Sigmoid colon (tissue), 6 donors: ENCODE measurements at regions not wholly inside any gene's neighbourhood (a gene's known extent, or its start where the extent isn't known, plus 50 kb on each side); places are given as distances from the start of the nearest gene placed in this dataset.

Experiments
- DNase-seq: peaks from one replicate; pipeline ENCODE4 v3.0.0-alpha.2; 2019
- H3K27ac ChIP-seq, 4 donors: fragments of 200-600 bp; sonication (generic); one replicate each; pipeline ENCODE4 v1.5.1; 2016 to 2019; ENCODE audit warnings: mild to moderate bottlenecking in 1 of 4
- H3K27me3 ChIP-seq, 3 donors: fragments of 200-600 bp; sonication (generic); one replicate each; pipeline ENCODE4 v1.5.1; 2019; ENCODE audit warnings: mild to moderate bottlenecking in 1 of 3
- H3K36me3 ChIP-seq, 4 donors: fragments of 200-600 bp; sonication (generic); one replicate each; pipeline ENCODE4 v1.5.1; 2016 to 2019
- H3K4me1 ChIP-seq, 4 donors: fragments of 200-600 bp; sonication (generic); one replicate each; pipeline ENCODE4 v1.5.1; 2017 to 2019
- H3K4me3 ChIP-seq, 4 donors: fragments of 200-600 bp; sonication (generic); one replicate each; pipeline ENCODE4 v1.5.1; 2017 to 2019; ENCODE audit warnings: mild to moderate bottlenecking in 2 of 4, moderate library complexity in 1 of 4
- H3K9me3 ChIP-seq, 4 donors: fragments of 200-600 bp in 3 of 4; sonication (generic) in 3 of 4; one replicate each; pipeline versions ENCODE4 v1.5.1 to v1.6.1; 2013 to 2019
- EP300 ChIP-seq, 4 donors: sonication (generic); formaldehyde crosslinking; IDR thresholded peaks; one replicate each; pipeline ENCODE4 v1.6.1; 2017; ENCODE audit warnings: antibody characterized with exemption in 4 of 4
- POLR2A ChIP-seq, 2 donors: fragments of 450-650 bp; IDR thresholded peaks; one replicate each; pipeline ENCODE4 v1.6.1; 2016; ENCODE audit warnings: antibody characterized with exemption in 2 of 2, mild to moderate bottlenecking in 2 of 2, moderate library complexity in 2 of 2
- POLR2AphosphoS5 ChIP-seq, 4 donors: sonication (generic); formaldehyde crosslinking; IDR thresholded peaks; one replicate each; pipeline ENCODE4 v1.6.1; 2017; ENCODE audit warnings: antibody characterized with exemption in 4 of 4
- WGBS, 2 donors: extraction: QIAGEN DNeasy Blood & Tissue Kit; methylation state at CpG; one replicate each; pipeline ENCODE4 v1.1.7; 2013; 5-methylcytosine and 5-hydroxymethylcytosine counted together
- intact Hi-C: fragments of 100-400 bp; cut with DNase I; formaldehyde crosslinking; loops from one replicate; pipeline ENCODE4 v1.15.1; 2023
- TF ChIP-seq, protein P1 (sequence below), 4 experiments: fragments of 450-650 bp in 3 of 4; fragments of 200-600 bp in 1 of 4; IDR thresholded peaks; one replicate each; pipeline ENCODE4 v1.5.1; 2016 to 2019; ENCODE audit warnings: antibody characterized with exemption in 4 of 4, mild to moderate bottlenecking in 3 of 4, moderate library complexity in 2 of 4
- donor health status: healthy with polysubstance abuse.
- donor health status: healthy.

DNA sequence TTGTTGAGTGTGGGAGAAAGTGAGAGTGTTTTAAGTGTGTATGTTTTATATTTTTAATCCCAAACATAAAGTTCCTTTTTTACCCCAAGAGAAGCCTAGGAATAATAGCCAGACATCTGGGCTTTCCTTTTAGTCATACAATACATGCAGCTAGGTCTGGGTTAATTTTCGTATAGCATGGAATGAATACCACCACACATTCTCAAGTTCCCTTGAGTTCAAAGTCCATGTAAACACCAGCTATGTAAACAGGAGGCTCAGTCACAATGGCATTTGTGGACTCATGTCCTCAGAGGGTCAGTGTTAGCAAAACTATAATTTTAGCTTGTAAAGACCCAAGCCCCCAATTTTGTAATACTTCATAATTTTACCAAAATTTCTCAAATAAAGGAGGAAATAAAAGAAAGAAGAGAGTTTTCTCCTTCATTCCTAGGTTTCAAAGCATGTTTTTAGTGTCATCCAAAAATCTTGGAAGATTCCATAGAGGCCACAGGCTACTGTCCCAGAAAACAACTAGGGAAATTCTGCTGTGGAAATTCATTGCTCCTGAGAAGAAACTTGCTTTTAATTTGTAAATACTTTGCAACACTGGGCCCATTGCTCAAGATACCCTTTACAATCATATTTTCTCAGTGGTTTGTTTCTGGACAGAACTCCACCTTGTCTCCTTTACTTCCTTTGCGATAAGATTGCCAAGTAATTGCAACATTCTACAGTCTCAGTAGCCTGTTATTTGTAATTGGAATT is 671.2 kb downstream of the COL12A1 start:
- 15 to 56% methylated on average over 2 of the region's 2 CpGs for WGBS, 2 donors
- DNase-seq = no peak

DNA sequence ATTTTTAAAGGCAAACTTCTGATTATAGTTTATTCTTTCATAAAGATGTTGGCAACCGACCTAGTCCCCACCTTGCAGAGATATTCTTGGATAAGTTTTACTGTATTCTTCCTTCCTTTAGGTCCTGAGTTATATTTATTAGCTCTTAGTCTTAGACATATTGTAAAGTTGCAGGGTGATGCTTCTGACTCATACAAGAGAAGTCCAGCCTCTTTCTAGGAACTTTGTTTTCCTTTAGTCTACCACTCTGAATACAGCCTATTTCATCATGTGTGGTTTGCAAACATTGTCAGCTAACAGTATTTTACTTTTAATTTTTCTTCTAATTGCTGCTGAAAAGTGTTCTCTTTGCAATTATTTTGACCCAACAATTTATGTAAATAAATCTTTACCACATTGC is 686.7 kb downstream of the COL12A1 start:
- no peaks in the 10 kb centered on the region for H3K36me3 ChIP-seq
- intact Hi-C loops = no loop called here
- 18 to 48% methylated on average over 1 of the region's 1 CpG for WGBS, 2 donors
- no peak overlapping the region for H3K4me3 ChIP-seq
- H3K4me1 ChIP-seq = no peaks in the 10 kb centered on the region
- DNase-seq = no peak
- no peak overlapping the region for H3K27ac ChIP-seq
- no peaks in the 10 kb centered on the region for H3K27me3 ChIP-seq
- H3K9me3 ChIP-seq = peaks cover 0 to 3% (median 1%) of the 10 kb centered on the region in 4 donors
- TF ChIP-seq POLR2AphosphoS5 (IDR thresholded peaks at IDR 0.05) = no peak
- TF ChIP-seq, protein P1, sequence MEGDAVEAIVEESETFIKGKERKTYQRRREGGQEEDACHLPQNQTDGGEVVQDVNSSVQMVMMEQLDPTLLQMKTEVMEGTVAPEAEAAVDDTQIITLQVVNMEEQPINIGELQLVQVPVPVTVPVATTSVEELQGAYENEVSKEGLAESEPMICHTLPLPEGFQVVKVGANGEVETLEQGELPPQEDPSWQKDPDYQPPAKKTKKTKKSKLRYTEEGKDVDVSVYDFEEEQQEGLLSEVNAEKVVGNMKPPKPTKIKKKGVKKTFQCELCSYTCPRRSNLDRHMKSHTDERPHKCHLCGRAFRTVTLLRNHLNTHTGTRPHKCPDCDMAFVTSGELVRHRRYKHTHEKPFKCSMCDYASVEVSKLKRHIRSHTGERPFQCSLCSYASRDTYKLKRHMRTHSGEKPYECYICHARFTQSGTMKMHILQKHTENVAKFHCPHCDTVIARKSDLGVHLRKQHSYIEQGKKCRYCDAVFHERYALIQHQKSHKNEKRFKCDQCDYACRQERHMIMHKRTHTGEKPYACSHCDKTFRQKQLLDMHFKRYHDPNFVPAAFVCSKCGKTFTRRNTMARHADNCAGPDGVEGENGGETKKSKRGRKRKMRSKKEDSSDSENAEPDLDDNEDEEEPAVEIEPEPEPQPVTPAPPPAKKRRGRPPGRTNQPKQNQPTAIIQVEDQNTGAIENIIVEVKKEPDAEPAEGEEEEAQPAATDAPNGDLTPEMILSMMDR (IDR thresholded peaks at IDR 0.05) = no peak
- TF ChIP-seq EP300 (IDR thresholded peaks at IDR 0.05) = no peak
- TF ChIP-seq POLR2A (IDR thresholded peaks at IDR 0.05) = no peak

More for the DNA sequence above, 671.2 kb downstream of the COL12A1 start:
- H3K27me3 ChIP-seq = no peaks in the 10 kb centered on the region
- TF ChIP-seq POLR2A (IDR thresholded peaks at IDR 0.05) = no peak
- TF ChIP-seq, protein P1 (IDR thresholded peaks at IDR 0.05) = no peak
- H3K36me3 ChIP-seq = no peaks in the 10 kb centered on the region
- peaks cover 0 to 3% (median 0%) of the 10 kb centered on the region in 4 donors for H3K9me3 ChIP-seq
- H3K4me1 ChIP-seq = no peaks in the 10 kb centered on the region
- H3K27ac ChIP-seq = peak overlapping the region in 2 of 4 donors; percentile 5 to 30
- intact Hi-C loops = no loop called here
- no peak overlapping the region for H3K4me3 ChIP-seq

DNA sequence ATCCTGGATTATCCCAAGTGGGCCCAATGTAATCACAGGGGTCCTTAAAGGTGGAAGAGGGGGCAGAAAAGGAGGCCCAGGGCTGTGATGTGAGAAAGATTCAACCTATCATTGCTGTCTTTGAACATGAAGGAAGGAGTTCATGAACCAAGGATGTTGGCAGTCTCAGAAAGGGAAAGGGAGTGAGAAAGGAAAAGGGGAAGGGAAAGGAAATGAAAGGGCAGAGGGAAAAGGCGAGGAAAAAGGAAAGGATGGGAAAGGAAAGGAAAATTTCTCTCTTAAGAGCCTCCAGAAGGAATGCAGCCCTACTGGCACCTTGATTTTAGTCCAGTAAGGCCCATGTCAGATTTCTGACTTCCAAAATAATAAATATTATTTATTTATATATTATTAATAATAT is 687.8 kb downstream of the COL12A1 start:
- Histone ChIP-seq H3K4me1 (no peaks in the 10 kb centered on the region), H3K36me3 (no peaks in the 10 kb centered on the region), H3K9me3 (peaks cover 0 to 3% (median 1%) of the 10 kb centered on the region in 4 donors), H3K4me3 (no peak overlapping the region), H3K27ac (no peak overlapping the region), H3K27me3 (no peaks in the 10 kb centered on the region)
- WGBS, 2 donors = 78 to 90% methylated on average over 1 of the region's 1 CpG
- TF ChIP-seq, protein P1 (IDR thresholded peaks at IDR 0.05) = no peak
- no peak for TF ChIP-seq POLR2AphosphoS5 (IDR thresholded peaks at IDR 0.05)
- TF ChIP-seq POLR2A (IDR thresholded peaks at IDR 0.05) = no peak
- TF ChIP-seq EP300 (IDR thresholded peaks at IDR 0.05) = no peak
- intact Hi-C loops = no loop called here
- DNase-seq = no peak

DNA sequence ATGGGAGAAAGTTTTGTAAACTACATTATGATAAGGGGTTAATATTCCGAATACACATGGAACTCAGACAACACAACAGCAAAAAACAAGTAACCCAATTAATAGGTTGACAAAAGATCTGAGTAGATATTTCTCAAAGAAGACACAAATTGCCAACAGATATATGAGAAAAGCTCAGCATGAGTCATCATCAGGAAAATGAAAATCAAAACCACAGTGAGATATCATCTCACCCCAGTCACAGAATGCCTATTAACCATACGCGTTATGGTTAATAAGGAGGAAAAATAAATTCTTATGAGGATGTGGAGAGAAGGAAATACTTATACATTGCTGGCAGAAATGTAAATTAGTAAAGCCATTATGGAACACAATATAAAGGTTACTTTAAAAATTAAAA is 695.0 kb downstream of the COL12A1 start:
- peaks cover 0 to 2% (median 0%) of the 10 kb centered on the region in 4 donors for H3K9me3 ChIP-seq
- DNase-seq = no peak
- H3K36me3 ChIP-seq = no peaks in the 10 kb centered on the region
- H3K4me1 ChIP-seq = no peaks in the 10 kb centered on the region
- no peak overlapping the region for H3K27ac ChIP-seq
- intact Hi-C loops = no loop called here
- no peak overlapping the region for H3K4me3 ChIP-seq
- H3K27me3 ChIP-seq = no peaks in the 10 kb centered on the region
- WGBS, 2 donors = 92 to 93% methylated on average over 3 of the region's 3 CpGs
- TF ChIP-seq POLR2A (IDR thresholded peaks at IDR 0.05) (no peak), POLR2AphosphoS5 (IDR thresholded peaks at IDR 0.05) (no peak), EP300 (IDR thresholded peaks at IDR 0.05) (no peak)
- TF ChIP-seq, protein P1 (IDR thresholded peaks at IDR 0.05) = no peak

DNA sequence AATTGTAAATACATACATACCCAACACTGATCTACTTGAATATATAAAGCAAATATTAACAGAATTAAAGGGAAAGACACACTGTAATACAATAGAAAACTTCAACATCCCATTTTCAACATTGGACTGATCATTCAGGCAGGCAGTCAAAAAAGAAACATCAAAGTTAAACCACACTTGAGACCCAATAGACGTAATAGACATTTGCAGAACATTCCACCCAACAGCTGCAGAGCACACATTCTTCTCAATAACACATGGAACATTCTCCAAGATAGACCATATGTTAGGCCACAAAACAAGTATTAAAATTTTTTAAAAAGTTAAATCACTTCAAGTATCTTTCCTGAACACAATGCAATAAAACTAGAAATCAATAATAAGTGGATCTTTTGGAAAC is 698.2 kb downstream of the COL12A1 start:
- intact Hi-C loops = no loop called here
- DNase-seq = no peak
- no peaks in the 10 kb centered on the region for H3K27me3 ChIP-seq
- TF ChIP-seq POLR2AphosphoS5 (IDR thresholded peaks at IDR 0.05) = no peak
- TF ChIP-seq, protein P1 (IDR thresholded peaks at IDR 0.05) = no peak
- no peak for TF ChIP-seq EP300 (IDR thresholded peaks at IDR 0.05)
- no peak for TF ChIP-seq POLR2A (IDR thresholded peaks at IDR 0.05)
- H3K36me3 ChIP-seq = no peaks in the 10 kb centered on the region
- H3K27ac ChIP-seq = no peak overlapping the region
- no peak overlapping the region for H3K4me3 ChIP-seq
- H3K4me1 ChIP-seq = no peaks in the 10 kb centered on the region
- H3K9me3 ChIP-seq = peaks cover 0 to 3% (median 1%) of the 10 kb centered on the region in 4 donors
- WGBS, 2 donors = 67 to 75% methylated on average over 1 of the region's 1 CpG
